GM12892 (cell line): ENCODE measurements at regions not wholly inside any gene's neighbourhood (a gene's known extent, or its start where the extent isn't known, plus 50 kb on each side); places are given as distances from the start of the nearest gene placed in this dataset.

ENCODE experiments used
- POLR2AphosphoS5 ChIP-seq: IDR thresholded peaks from 2 replicates; pipeline ENCODE4 v1.6.1; 2011; ENCODE audit warnings: low read depth, low read length, control low read depth
- TAF1 ChIP-seq: IDR thresholded peaks from 2 replicates; pipeline ENCODE4 v1.6.1; 2011; ENCODE audit warnings: low read depth, mild to moderate bottlenecking, control low read depth, low read length, borderline replicate concordance

GRCh38 chr19:27971869-27972268 is 1241.1 kb downstream of the UQCRFS1 start:
- no peak for TF ChIP-seq POLR2AphosphoS5
- TF ChIP-seq TAF1: no peak
